ENCODE measurements at regions not wholly inside any gene's neighbourhood (a gene's known extent, or its start where the extent isn't known, plus 50 kb on each side); places are given as distances from the start of the nearest gene placed in this dataset.

DNA sequence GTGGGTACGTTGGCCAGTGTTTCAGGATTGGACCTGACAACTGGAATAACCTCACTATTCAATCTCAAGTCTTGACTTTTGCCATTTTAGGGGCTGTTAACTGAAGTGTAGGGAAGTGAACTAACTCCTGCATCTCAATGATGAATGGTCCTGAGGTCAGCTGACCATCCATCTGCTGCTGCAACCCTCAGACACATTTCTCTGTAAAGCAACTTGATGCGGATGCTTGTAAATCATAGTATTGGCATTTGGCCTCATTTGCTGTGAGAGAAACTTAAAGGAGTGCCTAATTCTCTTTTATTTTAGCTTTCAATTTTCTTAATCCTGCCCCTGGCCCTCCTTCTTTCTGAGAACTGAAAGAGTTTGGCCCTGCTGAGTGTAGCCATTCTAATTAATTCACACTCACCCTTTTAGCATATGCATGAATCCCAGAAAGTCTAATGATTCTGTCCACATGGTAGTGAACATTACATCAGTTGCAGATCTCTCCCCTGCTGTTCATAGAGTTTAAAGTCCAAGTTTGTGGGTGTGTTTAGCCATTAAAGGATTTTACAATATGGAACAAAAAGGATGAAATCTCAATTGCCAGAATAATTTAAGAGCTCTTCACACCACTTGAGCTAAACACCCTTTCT, 1531.4 kb upstream of the SLC10A2 start:
- Mint-ChIP-seq H3K4me3 (no peak overlapping the region), H3K36me3 (ENCODE audit: low read depth) (no peaks in the 10 kb centered on the region), H3K27ac (peak overlapping the region in 2 of 3 experiments; percentile 38 to 50), H3K9me3 (no peaks in the 10 kb centered on the region), H3K4me1 (peaks cover 13% of the 10 kb centered on the region), H3K27me3 (ENCODE audit: low read depth) (peaks cover 4% of the 10 kb centered on the region)
- no peak for TF ChIP-seq CTCF (IDR thresholded peaks at IDR 0.05; ENCODE audit: unreplicated experiment in 3 of 3)

DNA sequence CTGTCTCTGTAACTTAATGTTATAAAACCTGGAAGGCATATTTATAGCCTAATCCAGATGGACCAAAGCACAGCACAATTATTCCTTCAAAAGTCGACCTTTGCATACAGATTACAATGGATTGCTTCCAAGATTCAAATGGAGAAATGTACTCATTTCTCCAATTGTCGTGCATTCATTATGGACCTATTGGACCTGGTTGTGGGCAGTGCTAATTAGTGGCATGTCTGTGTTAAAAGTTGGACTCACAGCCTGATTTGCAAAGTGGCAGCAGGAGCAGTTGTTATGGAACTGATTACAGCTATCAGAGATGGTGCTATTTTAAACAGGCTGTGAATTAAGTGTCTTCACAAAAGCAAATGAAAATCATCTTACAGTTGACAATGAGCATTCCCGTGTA, 1529.3 kb upstream of the SLC10A2 start:
- Mint-ChIP-seq H3K27me3 (ENCODE audit: low read depth) (peaks cover 4% of the 10 kb centered on the region), H3K36me3 (ENCODE audit: low read depth) (no peaks in the 10 kb centered on the region), H3K4me3 (no peak overlapping the region), H3K9me3 (no peaks in the 10 kb centered on the region), H3K27ac (peak overlapping the region in 1 of 3 experiments; percentile 42), H3K4me1 (peaks cover 20% of the 10 kb centered on the region)
- TF ChIP-seq CTCF (IDR thresholded peaks at IDR 0.05; ENCODE audit: unreplicated experiment in 3 of 3), result no peak

GRCh38 chr13:104594806-104595205, 1528.6 kb upstream of the SLC10A2 start:
- Mint-ChIP-seq H3K4me3 (no peak overlapping the region), H3K9me3 (no peaks in the 10 kb centered on the region), H3K27me3 (ENCODE audit: low read depth) (peaks cover 4% of the 10 kb centered on the region)

GRCh38 chr13:104593693-104594092, 1527.5 kb upstream of the SLC10A2 start:
- Mint-ChIP-seq H3K9me3 (no peaks in the 10 kb centered on the region), H3K4me1 (peaks cover 20% of the 10 kb centered on the region), H3K36me3 (ENCODE audit: low read depth) (no peaks in the 10 kb centered on the region)

More at GRCh38 chr13:104594806-104595205, 1528.6 kb upstream of the SLC10A2 start:
- no peak for TF ChIP-seq CTCF (IDR thresholded peaks at IDR 0.05; ENCODE audit: unreplicated experiment in 3 of 3)
- Mint-ChIP-seq H3K4me1 (peaks cover 20% of the 10 kb centered on the region), H3K27ac (peak overlapping the region in 1 of 3 experiments; percentile 22), H3K36me3 (ENCODE audit: low read depth) (no peaks in the 10 kb centered on the region)

GRCh38 chr13:104593251-104593576, 1527.0 kb upstream of the SLC10A2 start:
- Mint-ChIP-seq H3K36me3 (ENCODE audit: low read depth) (no peaks in the 10 kb centered on the region), H3K4me3 (no peak overlapping the region), H3K27ac (peak overlapping the region in 1 of 3 experiments; percentile 10), H3K4me1 (peaks cover 20% of the 10 kb centered on the region), H3K9me3 (no peaks in the 10 kb centered on the region), H3K27me3 (ENCODE audit: low read depth) (peaks cover 4% of the 10 kb centered on the region)
- no peak for TF ChIP-seq CTCF (IDR thresholded peaks at IDR 0.05; ENCODE audit: unreplicated experiment in 3 of 3)

More at GRCh38 chr13:104593693-104594092, 1527.5 kb upstream of the SLC10A2 start:
- H3K27me3 Mint-ChIP-seq (ENCODE audit: low read depth), result peaks cover 4% of the 10 kb centered on the region
- no peak for TF ChIP-seq CTCF (IDR thresholded peaks at IDR 0.05; ENCODE audit: unreplicated experiment in 3 of 3)
- no peak overlapping the region for H3K27ac Mint-ChIP-seq
- H3K4me3 Mint-ChIP-seq, result no peak overlapping the region
